Ovary (tissue), 3 donors: ENCODE measurements at regions not wholly inside any gene's neighbourhood (a gene's known extent, or its start where the extent isn't known, plus 50 kb on each side); places are given as distances from the start of the nearest gene placed in this dataset.

Source experiments
- EP300 ChIP-seq: sonication (generic); formaldehyde crosslinking; IDR thresholded peaks from one replicate; pipeline ENCODE4 v1.6.1; 2017; ENCODE audit warnings: antibody characterized with exemption
- POLR2A ChIP-seq: fragments of 450-650 bp; IDR thresholded peaks from one replicate; pipeline ENCODE4 v1.6.1; 2017; ENCODE audit warnings: antibody characterized with exemption, mild to moderate bottlenecking, moderate library complexity
- TF ChIP-seq, protein P1 (sequence below), 3 donors: fragments of 450-650 bp in 2 of 3; fragments of 200-600 bp in 1 of 3; IDR thresholded peaks; one replicate each; pipeline versions ENCODE4 v1.5.1 to v1.8.0; 2016 to 2022; ENCODE audit warnings: antibody characterized with exemption in 3 of 3, mild to moderate bottlenecking in 1 of 3
- donor health status: DM: no; HTN: no; CAD: no.

DNA sequence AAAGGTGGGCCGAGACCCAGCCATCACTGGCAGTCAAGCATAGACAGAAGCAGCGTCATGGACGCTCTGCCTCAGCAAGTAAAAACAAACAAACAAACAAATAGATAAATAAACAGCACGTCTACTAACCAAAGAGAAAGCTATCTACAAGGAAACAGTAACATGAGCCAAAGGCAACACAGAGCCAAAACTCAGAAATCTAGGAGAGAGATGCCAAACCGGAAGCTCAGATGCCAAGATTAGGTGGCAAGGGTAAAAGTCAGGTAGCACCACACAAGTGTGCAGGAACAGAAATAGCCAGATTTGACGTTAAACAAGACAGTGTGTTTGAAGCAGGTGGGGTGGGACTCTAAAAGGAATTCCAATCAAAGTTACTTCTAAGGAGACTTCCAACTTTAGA lies 448.3 kb upstream of the NFIA start:
- TF ChIP-seq, protein P1, sequence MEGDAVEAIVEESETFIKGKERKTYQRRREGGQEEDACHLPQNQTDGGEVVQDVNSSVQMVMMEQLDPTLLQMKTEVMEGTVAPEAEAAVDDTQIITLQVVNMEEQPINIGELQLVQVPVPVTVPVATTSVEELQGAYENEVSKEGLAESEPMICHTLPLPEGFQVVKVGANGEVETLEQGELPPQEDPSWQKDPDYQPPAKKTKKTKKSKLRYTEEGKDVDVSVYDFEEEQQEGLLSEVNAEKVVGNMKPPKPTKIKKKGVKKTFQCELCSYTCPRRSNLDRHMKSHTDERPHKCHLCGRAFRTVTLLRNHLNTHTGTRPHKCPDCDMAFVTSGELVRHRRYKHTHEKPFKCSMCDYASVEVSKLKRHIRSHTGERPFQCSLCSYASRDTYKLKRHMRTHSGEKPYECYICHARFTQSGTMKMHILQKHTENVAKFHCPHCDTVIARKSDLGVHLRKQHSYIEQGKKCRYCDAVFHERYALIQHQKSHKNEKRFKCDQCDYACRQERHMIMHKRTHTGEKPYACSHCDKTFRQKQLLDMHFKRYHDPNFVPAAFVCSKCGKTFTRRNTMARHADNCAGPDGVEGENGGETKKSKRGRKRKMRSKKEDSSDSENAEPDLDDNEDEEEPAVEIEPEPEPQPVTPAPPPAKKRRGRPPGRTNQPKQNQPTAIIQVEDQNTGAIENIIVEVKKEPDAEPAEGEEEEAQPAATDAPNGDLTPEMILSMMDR (IDR thresholded peaks at IDR 0.05): no peak
- TF ChIP-seq EP300: no peak
- TF ChIP-seq POLR2A: no peak
